Parathyroid adenoma (tissue), 2 donors: ENCODE measurements at regions not wholly inside any gene's neighbourhood (a gene's known extent, or its start where the extent isn't known, plus 50 kb on each side); places are given as distances from the start of the nearest gene placed in this dataset.
"Not testable (repeated sequence)": the region's sequence is repeated elsewhere in the genome, so short reads cannot be mapped to it uniquely, and the experiment has no call there.

Experiments used
- H2AFZ ChIP-seq: fragments of 300-600 bp; sonication (generic); one replicate; pipeline ENCODE4 v1.7.0; 2017; ENCODE audit warnings: antibody characterized with exemption, mild to moderate bottlenecking
- H3K27ac ChIP-seq: fragments of 300-600 bp; sonication (generic); one replicate; pipeline ENCODE4 v1.7.0; 2017
- H3K27me3 ChIP-seq: fragments of 300-600 bp; sonication (generic); one replicate; pipeline ENCODE4 v1.7.0; 2017; ENCODE audit warnings: low read length; ENCODE audit not compliant: control insufficient read depth, insufficient read depth
- H3K36me3 ChIP-seq: fragments of 300-600 bp; sonication (generic); one replicate; pipeline ENCODE4 v1.7.0; 2017; ENCODE audit warnings: low read length; ENCODE audit not compliant: control insufficient read depth, insufficient read depth
- H3K4me1 ChIP-seq: fragments of 300-600 bp; sonication (generic); one replicate; pipeline ENCODE4 v1.7.0; 2017; ENCODE audit warnings: control low read depth
- H3K4me2 ChIP-seq: fragments of 300-600 bp; sonication (generic); one replicate; pipeline ENCODE4 v1.7.0; 2017; ENCODE audit warnings: low read length
- H3K4me3 ChIP-seq: fragments of 300-600 bp; sonication (generic); one replicate; pipeline ENCODE4 v1.7.0; 2017; ENCODE audit warnings: low read depth, low read length
- H3K79me2 ChIP-seq: fragments of 300-600 bp; sonication (generic); one replicate; pipeline ENCODE4 v1.7.0; 2017; ENCODE audit warnings: control low read depth
- H3K9ac ChIP-seq: fragments of 300-600 bp; sonication (generic); one replicate; pipeline ENCODE4 v1.7.0; 2017; ENCODE audit warnings: mild to moderate bottlenecking
- H3K9me3 ChIP-seq: fragments of 300-600 bp; sonication (generic); one replicate; pipeline ENCODE4 v1.7.0; 2017; ENCODE audit warnings: low read length; ENCODE audit not compliant: control insufficient read depth
- CTCF ChIP-seq: fragments of 300-600 bp; sonication (generic); IDR thresholded peaks from one replicate; pipeline ENCODE4 v1.7.0; 2017; ENCODE audit warnings: antibody characterized with exemption, mild to moderate bottlenecking
- donor health status: primary hyperparathyroidism.

DNA sequence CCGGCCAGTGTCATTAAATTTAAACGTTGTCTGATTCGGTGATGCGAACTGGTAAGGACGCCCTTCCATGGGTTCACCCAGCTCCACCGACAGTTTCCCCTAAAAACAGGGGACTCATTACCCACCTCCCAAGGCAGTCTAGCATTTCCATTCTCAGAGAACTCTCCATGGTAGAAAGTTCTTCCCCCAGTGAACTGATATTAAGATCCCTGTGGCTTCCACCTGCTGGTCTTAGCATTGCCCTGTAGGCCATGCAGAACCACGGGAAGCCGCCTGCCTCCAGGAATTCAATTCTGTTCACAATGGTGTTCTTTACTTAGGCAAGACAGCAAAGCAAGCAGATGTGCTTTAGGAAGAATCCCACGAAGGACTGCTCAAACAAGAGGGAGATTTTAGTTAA is 128.9 kb upstream of the NANOS1 start:
- H2AFZ ChIP-seq: no peak overlapping the region
- no peak overlapping the region for H3K4me3 ChIP-seq
- no peaks in the 10 kb centered on the region for H3K79me2 ChIP-seq
- no peaks in the 10 kb centered on the region for H3K27me3 ChIP-seq
- H3K9me3 ChIP-seq: no peaks in the 10 kb centered on the region
- TF ChIP-seq CTCF: no peak
- H3K9ac ChIP-seq: no peak overlapping the region
- H3K36me3 ChIP-seq: no peaks in the 10 kb centered on the region
- no peak overlapping the region for H3K27ac ChIP-seq
- H3K4me1 ChIP-seq: no peaks in the 10 kb centered on the region
- H3K4me2 ChIP-seq: no peak overlapping the region

- no peaks in the 10 kb centered on the region for H3K27me3 ChIP-seq
- H3K79me2 ChIP-seq: no peaks in the 10 kb centered on the region
- H3K4me1 ChIP-seq: no peaks in the 10 kb centered on the region
- H3K9ac ChIP-seq: no peak overlapping the region
- H3K9me3 ChIP-seq: no peaks in the 10 kb centered on the region
- H3K27ac ChIP-seq: no peak overlapping the region
- TF ChIP-seq CTCF: no peak
- H3K4me2 ChIP-seq: no peak overlapping the region
- H2AFZ ChIP-seq: no peak overlapping the region
- no peaks in the 10 kb centered on the region for H3K36me3 ChIP-seq
- H3K4me3 ChIP-seq: no peak overlapping the region
Observed at GRCh38 chr10:118901380-118901779, 128.1 kb upstream of the NANOS1 start.

DNA sequence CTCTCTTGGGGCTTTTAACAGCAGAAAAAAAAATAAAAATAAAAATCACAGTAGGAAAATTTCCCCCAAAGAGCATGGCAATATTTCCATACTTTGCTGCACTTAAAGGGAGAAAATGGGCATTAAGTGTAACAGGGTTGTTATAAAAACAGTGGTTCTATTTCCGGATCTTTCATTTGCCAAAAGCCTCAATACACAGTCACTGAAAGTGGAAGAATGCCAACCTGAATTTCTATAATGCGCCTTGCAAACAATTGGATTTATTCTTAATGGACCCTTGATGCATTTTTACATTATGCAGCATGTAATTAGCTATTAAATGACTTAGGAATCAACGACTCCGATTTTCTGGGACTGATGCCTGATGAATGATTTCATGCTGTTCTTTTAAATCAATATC is 127.6 kb upstream of the NANOS1 start:
- Histone ChIP-seq H3K27ac (no peak overlapping the region), H3K79me2 (no peaks in the 10 kb centered on the region), H3K4me1 (no peaks in the 10 kb centered on the region), H2AFZ (no peak overlapping the region), H3K4me2 (no peak overlapping the region), H3K9ac (no peak overlapping the region), H3K9me3 (no peaks in the 10 kb centered on the region), H3K27me3 (no peaks in the 10 kb centered on the region), H3K4me3 (no peak overlapping the region), H3K36me3 (no peaks in the 10 kb centered on the region)
- TF ChIP-seq CTCF: no peak

DNA sequence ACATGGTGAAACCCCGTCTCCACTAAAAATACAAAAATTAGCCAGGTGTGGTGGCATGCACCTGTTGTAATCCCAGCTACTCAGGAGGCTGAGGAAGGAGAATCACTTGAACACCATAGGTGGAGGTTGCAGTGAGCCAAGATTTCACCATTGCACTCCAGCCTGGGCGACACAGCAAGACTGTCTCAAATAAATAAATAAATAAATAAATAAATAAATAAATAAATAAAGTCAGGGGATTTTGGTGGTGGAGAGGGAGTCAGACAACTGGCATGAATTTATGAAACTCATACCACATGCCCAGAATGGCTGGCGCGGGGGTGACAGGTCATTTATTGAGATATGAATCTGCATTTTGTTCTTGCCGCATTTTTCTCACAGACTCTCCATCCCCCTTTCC is 126.9 kb upstream of the NANOS1 start:
- not testable (repeated sequence) for H3K4me3 ChIP-seq, H3K27me3 ChIP-seq, H3K9ac ChIP-seq, H3K27ac ChIP-seq, H3K4me2 ChIP-seq, H3K9me3 ChIP-seq, H3K79me2 ChIP-seq, H3K36me3 ChIP-seq, H2AFZ ChIP-seq, H3K4me1 ChIP-seq

GRCh38 chr10:118903251-118903650 is 126.3 kb upstream of the NANOS1 start:
- Histone ChIP-seq H2AFZ (no peak overlapping the region), H3K27me3 (no peaks in the 10 kb centered on the region), H3K36me3 (no peaks in the 10 kb centered on the region), H3K9me3 (no peaks in the 10 kb centered on the region), H3K4me3 (no peak overlapping the region), H3K79me2 (no peaks in the 10 kb centered on the region), H3K4me1 (no peaks in the 10 kb centered on the region), H3K4me2 (no peak overlapping the region), H3K9ac (no peak overlapping the region), H3K27ac (no peak overlapping the region)
- TF ChIP-seq CTCF: no peak
